Psoas muscle (tissue), 7 donors: ENCODE measurements at regions not wholly inside any gene's neighbourhood (a gene's known extent, or its start where the extent isn't known, plus 50 kb on each side); places are given as distances from the start of the nearest gene placed in this dataset.

Experiments
- ATAC-seq, 4 donors: fragments of 200-7000 bp; cut with Tn5 transposase; one replicate each; pipeline ENCODE4 v1.9.1; 2020; ENCODE audit warnings: moderate library complexity in 3 of 4, mild to moderate bottlenecking in 2 of 4
- DNase-seq, 2 donors: peaks; one replicate each; pipeline ENCODE4 v3.0.0-alpha.2; 2020
- H3K27ac ChIP-seq: fragments of 200-600 bp; one replicate; pipeline ENCODE4 v1.8.0; 2022
- H3K27me3 ChIP-seq, 3 donors: fragments of 200-600 bp in 1 of 3; one replicate each; pipeline versions ENCODE4 v1.6.1 to v1.8.0; 2013 to 2022; ENCODE audit warnings: low read length in 2 of 3, mild to moderate bottlenecking in 2 of 3, moderate library complexity in 1 of 3; ENCODE audit not compliant: insufficient read depth in 3 of 3
- H3K36me3 ChIP-seq, 2 donors: fragments of 200-600 bp in 1 of 2; one replicate each; pipeline versions ENCODE4 v1.6.1 to v1.8.0; 2013 to 2022; ENCODE audit warnings: low read depth in 1 of 2, mild to moderate bottlenecking in 1 of 2, moderate library complexity in 1 of 2; ENCODE audit not compliant: insufficient read depth in 1 of 2
- H3K4me1 ChIP-seq: fragments of 200-600 bp; one replicate; pipeline ENCODE4 v1.8.0; 2022
- H3K4me3 ChIP-seq: fragments of 200-600 bp; one replicate; pipeline ENCODE4 v1.8.0; 2022; ENCODE audit warnings: mild to moderate bottlenecking
- H3K9me3 ChIP-seq: fragments of 200-600 bp; one replicate; pipeline ENCODE4 v1.8.0; 2022
- CTCF ChIP-seq: fragments of 200-600 bp; IDR thresholded peaks from one replicate; pipeline ENCODE4 v1.8.0; 2022; ENCODE audit warnings: antibody characterized with exemption
- WGBS, 3 donors: extraction: QIAGEN DNeasy Blood & Tissue Kit; methylation state at CpG; one replicate each; pipeline versions ENCODE4 v1.1.6 to v1.1.7; 2013; 5-methylcytosine and 5-hydroxymethylcytosine counted together
- intact Hi-C, 2 donors: fragments of 100-400 bp; cut with DNase I; formaldehyde crosslinking; loops; one replicate each; pipeline versions ENCODE4 v1.11.0 to v1.14.2; 2022
- donor health status: healthy with polysubstance abuse.
- donor health status: DM: no; HTN: no; CAD: no; lungs with moderate emphysema.
- donor health status: Bipolar disorder and iron deficiency.
- donor health status: healthy.
- donor health status: DM: yes; HTN: yes; CAD: no.
- donor health status: DM: no; HTN: no; CAD: no.
- donor health status: DM: yes; HTN: yes; CAD: no.

- TF ChIP-seq CTCF: no peak
- Histone ChIP-seq H3K4me3 (no peak overlapping the region), H3K27me3 (no peaks in the 10 kb centered on the region), H3K9me3 (no peaks in the 10 kb centered on the region), H3K4me1 (no peaks in the 10 kb centered on the region), H3K36me3 (no peaks in the 10 kb centered on the region), H3K27ac (no peak overlapping the region)
- intact Hi-C loops: loop anchor here in 1 of 2 donors (10.0 kb wide), 1 partner anchor 695 kb away; no protein-coding TSS in a partner anchor
- no peak for DNase-seq
- ATAC-seq: no peak
These were observed 132.9 kb downstream of the NR4A2 start for GRCh38 chr2:156199588-156199987.

- Histone ChIP-seq H3K4me3 (no peak overlapping the region), H3K36me3 (no peaks in the 10 kb centered on the region), H3K9me3 (no peaks in the 10 kb centered on the region), H3K4me1 (no peaks in the 10 kb centered on the region), H3K27me3 (no peaks in the 10 kb centered on the region), H3K27ac (no peak overlapping the region)
- no peak for DNase-seq
- intact Hi-C loops: loop anchor here in 1 of 2 donors (10.0 kb wide), 1 partner anchor 699 kb away; no protein-coding TSS in a partner anchor
- WGBS, 3 donors: 37 to 44% (median 42%) methylated on average over 1 of the region's 1 CpG
- ATAC-seq: no peak
- no peak for TF ChIP-seq CTCF
These were observed 136.5 kb downstream of the NR4A2 start for GRCh38 chr2:156196031-156196430.

GRCh38 chr2:156192468-156192867 is 140.1 kb downstream of the NR4A2 start:
- no peak overlapping the region for H3K27ac ChIP-seq
- H3K36me3 ChIP-seq: no peaks in the 10 kb centered on the region
- no peaks in the 10 kb centered on the region for H3K4me1 ChIP-seq
- DNase-seq (no peak), ATAC-seq (no peak)
- no peaks in the 10 kb centered on the region for H3K27me3 ChIP-seq
- intact Hi-C loops: loop anchor here in 1 of 2 donors (10.0 kb wide), 1 partner anchor 702 kb away; no protein-coding TSS in a partner anchor
- no peaks in the 10 kb centered on the region for H3K9me3 ChIP-seq
- no peak overlapping the region for H3K4me3 ChIP-seq
- TF ChIP-seq CTCF: no peak

GRCh38 chr2:156191527-156191926 is 141.0 kb downstream of the NR4A2 start:
- WGBS, 3 donors: 13 to 29% (median 13%) methylated on average over 2 of the region's 2 CpGs
- no peaks in the 10 kb centered on the region for H3K4me1 ChIP-seq
- intact Hi-C loops: loop anchor here in 1 of 2 donors (10.0 kb wide), 1 partner anchor 703 kb away; no protein-coding TSS in a partner anchor
- no peak overlapping the region for H3K4me3 ChIP-seq
- H3K27ac ChIP-seq: no peak overlapping the region
- no peaks in the 10 kb centered on the region for H3K9me3 ChIP-seq
- DNase-seq (no peak), ATAC-seq (no peak)
- no peak for TF ChIP-seq CTCF
- no peaks in the 10 kb centered on the region for H3K36me3 ChIP-seq
- H3K27me3 ChIP-seq: no peaks in the 10 kb centered on the region

- Histone ChIP-seq H3K27me3 (no peaks in the 10 kb centered on the region), H3K27ac (no peak overlapping the region), H3K4me3 (no peak overlapping the region), H3K36me3 (no peaks in the 10 kb centered on the region), H3K9me3 (no peaks in the 10 kb centered on the region), H3K4me1 (no peaks in the 10 kb centered on the region)
- TF ChIP-seq CTCF: no peak
- intact Hi-C loops: loop anchor here in 1 of 2 donors (10.0 kb wide), 1 partner anchor 704 kb away; no protein-coding TSS in a partner anchor
- DNase-seq (no peak), ATAC-seq (no peak)
- 35 to 48% (median 46%) methylated on average over 3 of the region's 3 CpGs for WGBS, 3 donors
These were observed 142.0 kb downstream of the NR4A2 start for GRCh38 chr2:156190517-156190916.
